H1 (cell line): ENCODE measurements at regions not wholly inside any gene's neighbourhood (a gene's known extent, or its start where the extent isn't known, plus 50 kb on each side); places are given as distances from the start of the nearest gene placed in this dataset.

ENCODE experiments used
- CTCF ChIA-PET: fragments of 300-600 bp; sonication (Branson Sonifier 250); formaldehyde crosslinking; loops from one replicate; lab custom pipeline; 2021; ENCODE audit not compliant: partially characterized antibody; lab: Charles Lee
- POLR2A ChIA-PET: fragments of 300-600 bp; sonication (Branson Sonifier 250); formaldehyde crosslinking; loops from one replicate; lab custom pipeline; 2021; ENCODE audit warnings: inconsistent platforms; ENCODE audit not compliant: partially characterized antibody; lab: Charles Lee
- DNase-seq, 2 experiments: peaks; one replicate each; pipeline versions ENCODE4 v3.0.0 to v3.0.0-alpha.2; 2010 to 2022; ENCODE audit warnings: low spot score in 2 of 2, low read depth in 1 of 2, mixed read lengths in 1 of 2
- FAIRE-seq: peaks from 2 replicates; lab custom pipeline; 2011; peaks lifted over from hg19 to GRCh38; lab: Jason Lieb, UNC
- H2AFZ ChIP-seq: 2 replicates; pipeline ENCODE4 v1.8.1; 2012; ENCODE audit warnings: low read length, inconsistent platforms
- H2AK5ac ChIP-seq: 2 replicates; pipeline ENCODE4 v1.6.1; 2013; ENCODE audit warnings: low read depth, low read length
- H2BK120ac ChIP-seq: replicated peaks from 2 replicates; pipeline ENCODE3; 2013; ENCODE audit warnings: low read depth, low read length, inconsistent platforms
- H2BK12ac ChIP-seq: 2 replicates; pipeline ENCODE4 v1.6.1; 2013; ENCODE audit warnings: low read depth, low read length
- H2BK15ac ChIP-seq: 2 replicates; pipeline ENCODE4 v1.6.1; 2013; ENCODE audit warnings: low read length
- H2BK20ac ChIP-seq: 2 replicates; pipeline ENCODE4 v1.6.1; 2013; ENCODE audit warnings: low read length
- H2BK5ac ChIP-seq: 2 replicates; pipeline ENCODE4 v1.6.1; 2013; ENCODE audit warnings: low read depth, low read length
- H3K14ac ChIP-seq: 2 replicates; pipeline ENCODE4 v1.6.1; 2013; ENCODE audit warnings: inconsistent platforms; ENCODE audit not compliant: insufficient read length
- H3K18ac ChIP-seq: 2 replicates; pipeline ENCODE4 v1.6.1; 2013; ENCODE audit warnings: low read length; ENCODE audit errors: extremely low read depth
- H3K23ac ChIP-seq: 2 replicates; pipeline ENCODE4 v1.6.1; 2013; ENCODE audit warnings: inconsistent platforms; ENCODE audit not compliant: insufficient read length
- H3K23me2 ChIP-seq: 2 replicates; pipeline ENCODE4 v1.6.1; 2013; ENCODE audit warnings: low read depth, low read length
- H3K27ac ChIP-seq: 2 replicates; pipeline ENCODE4 v1.6.1; 2011; ENCODE audit warnings: low read depth, low read length, inconsistent platforms
- H3K27me3 ChIP-seq, 4 experiments: replicated peaks in 1 of 4; 1 replicate in 1 of 4; 2 replicates in 3 of 4; pipeline versions ENCODE4 v1.6.1 to v1.8.1; 2011 to 2013; ENCODE audit warnings: low read length in 3 of 4, mild to moderate bottlenecking in 3 of 4, inconsistent platforms in 2 of 4, mixed read lengths in 2 of 4, moderate library complexity in 1 of 4; ENCODE audit not compliant: control insufficient read depth in 3 of 4, insufficient read depth in 3 of 4; ENCODE audit errors: extremely low read depth in 1 of 4
- H3K36me3 ChIP-seq, 4 experiments: 2 replicates each; pipeline versions ENCODE4 v1.6.1 to v1.8.1; 2011 to 2013; ENCODE audit warnings: mild to moderate bottlenecking in 4 of 4, low read length in 3 of 4, moderate library complexity in 2 of 4, control low read depth in 1 of 4, inconsistent platforms in 1 of 4; ENCODE audit not compliant: insufficient read depth in 4 of 4, control insufficient read depth in 2 of 4
- H3K4ac ChIP-seq: replicated peaks from 2 replicates; pipeline ENCODE3; 2013; ENCODE audit warnings: low read length, low read depth, mixed read lengths, inconsistent platforms; ENCODE audit not compliant: insufficient read length
- H3K4me1 ChIP-seq, 4 experiments: replicated peaks in 1 of 4; 1 replicate in 1 of 4; 2 replicates in 3 of 4; pipeline versions ENCODE4 v1.6.1 to v1.8.1; 2011 to 2013; ENCODE audit warnings: low read length in 3 of 4, inconsistent platforms in 2 of 4, mixed read lengths in 1 of 4; ENCODE audit not compliant: insufficient read depth in 4 of 4, control insufficient read depth in 3 of 4
- H3K4me2 ChIP-seq, 2 experiments: 2 replicates each; pipeline versions ENCODE4 v1.6.1 to v1.8.1; 2011 to 2013; ENCODE audit warnings: low read depth in 2 of 2, low read length in 2 of 2, control low read depth in 1 of 2, inconsistent platforms in 1 of 2, mild to moderate bottlenecking in 1 of 2; ENCODE audit not compliant: insufficient read depth in 1 of 2
- H3K4me3 ChIP-seq, 4 experiments: fragments of 200-600, 300-600 bp in 1 of 4; sonication (generic), shearing (Covaris generic), sonication (Bioruptor Twin) in 1 of 4; 2 replicates each; pipeline versions ENCODE4 v1.5.1 to v1.8.1; 2011 to 2016; ENCODE audit warnings: low read length in 4 of 4, low read depth in 3 of 4, control low read depth in 2 of 4, inconsistent platforms in 2 of 4, mild to moderate bottlenecking in 2 of 4, mixed read lengths in 1 of 4, moderate library complexity in 1 of 4; ENCODE audit not compliant: insufficient read depth in 2 of 4; ENCODE audit errors: extremely low read depth in 1 of 4
- H3K56ac ChIP-seq: replicated peaks from 2 replicates; pipeline ENCODE3; 2013; ENCODE audit warnings: low read depth, mild to moderate bottlenecking, mixed read lengths, low read length, inconsistent platforms; ENCODE audit not compliant: insufficient read length
- H3K79me1 ChIP-seq: 2 replicates; pipeline ENCODE4 v1.6.1; 2013; ENCODE audit warnings: low read depth, low read length, control low read depth
- H3K79me2 ChIP-seq, 2 experiments: 2 replicates each; pipeline versions ENCODE4 v1.6.1 to v1.8.1; 2012 to 2013; ENCODE audit warnings: low read length in 2 of 2, mild to moderate bottlenecking in 2 of 2, inconsistent platforms in 1 of 2; ENCODE audit not compliant: insufficient read depth in 2 of 2, control insufficient read depth in 1 of 2
- H3K9ac ChIP-seq, 4 experiments: replicated peaks in 1 of 4; 1 replicate in 1 of 4; 2 replicates in 3 of 4; pipeline versions ENCODE4 v1.6.1 to v1.8.1; 2011 to 2013; ENCODE audit warnings: low read depth in 3 of 4, low read length in 3 of 4, control low read depth in 2 of 4, mild to moderate bottlenecking in 2 of 4, moderate library complexity in 2 of 4, inconsistent platforms in 1 of 4; ENCODE audit errors: extremely low read depth in 1 of 4
- H3K9me3 ChIP-seq, 2 experiments: 2 replicates each; pipeline versions ENCODE4 v1.6.1 to v1.8.1; 2012 to 2013; ENCODE audit warnings: mild to moderate bottlenecking in 2 of 2, moderate library complexity in 2 of 2, control low read depth in 1 of 2, inconsistent platforms in 1 of 2, low read depth in 1 of 2, low read length in 1 of 2, mixed read lengths in 1 of 2; ENCODE audit not compliant: insufficient read depth in 2 of 2
- H4K20me1 ChIP-seq, 2 experiments: replicated peaks in 1 of 2; 2 replicates each; pipeline versions ENCODE3 to v1.8.1; 2011 to 2013; ENCODE audit warnings: inconsistent platforms in 2 of 2, low read length in 2 of 2, mild to moderate bottlenecking in 1 of 2; ENCODE audit not compliant: insufficient read depth in 2 of 2, control insufficient read depth in 1 of 2
- H4K5ac ChIP-seq: 2 replicates; pipeline ENCODE4 v1.6.1; 2013; ENCODE audit warnings: low read length, low read depth, mixed read lengths, inconsistent platforms; ENCODE audit not compliant: insufficient read length
- H4K8ac ChIP-seq: 2 replicates; pipeline ENCODE4 v1.8.0; 2013; ENCODE audit warnings: mild to moderate bottlenecking, moderate library complexity, low read length, inconsistent platforms; ENCODE audit not compliant: insufficient read depth; ENCODE audit errors: extremely low read depth
- H4K91ac ChIP-seq: replicated peaks from 2 replicates; pipeline ENCODE3; 2013; ENCODE audit warnings: low read length, mixed read lengths, inconsistent platforms; ENCODE audit not compliant: insufficient read length
- CBX5 ChIP-seq: fragments of 300-800, 300-1000 bp; sonication (generic); IDR thresholded peaks from 2 replicates; pipeline ENCODE4 v1.7.1; 2016; ENCODE audit warnings: antibody characterized with exemption, low read length, low read depth
- CHD2 ChIP-seq: IDR thresholded peaks from 2 replicates; pipeline ENCODE4 v1.6.1; 2012; ENCODE audit warnings: low read length, improper control_type of control experiment
- EZH2 ChIP-seq: fragments of 200-600 bp; sonication (generic); IDR thresholded peaks from 2 replicates; pipeline ENCODE4 v1.7.1; 2012; ENCODE audit warnings: low read depth, mild to moderate bottlenecking, moderate library complexity, low read length, inconsistent platforms; ENCODE audit not compliant: severe bottlenecking
- FOSL1 ChIP-seq: IDR thresholded peaks from 2 replicates; pipeline ENCODE4 v1.6.1; 2011; ENCODE audit warnings: mild to moderate bottlenecking, low read depth, low read length, moderate library complexity; ENCODE audit not compliant: insufficient read depth
- GABPA ChIP-seq: IDR thresholded peaks from 2 replicates; pipeline ENCODE4 v1.6.1; 2011; ENCODE audit warnings: mild to moderate bottlenecking, low read length, moderate library complexity, borderline replicate concordance; ENCODE audit not compliant: insufficient read depth
- HDAC2 ChIP-seq, 2 experiments: fragments of 300-600 bp in 1 of 2; sonication (generic) in 1 of 2; IDR thresholded peaks; 2 replicates each; pipeline ENCODE4 v1.6.1; 2011 to 2012; ENCODE audit warnings: low read depth in 2 of 2, low read length in 2 of 2, mild to moderate bottlenecking in 2 of 2, moderate library complexity in 2 of 2, borderline replicate concordance in 1 of 2, inconsistent platforms in 1 of 2
- JUND ChIP-seq: IDR thresholded peaks from 2 replicates; pipeline ENCODE4 v1.6.1; 2011; ENCODE audit warnings: mild to moderate bottlenecking, improper control_type of control experiment, low read length
- KDM4A ChIP-seq: IDR thresholded peaks from one replicate; pipeline ENCODE4 v1.7.1; 2012; ENCODE audit warnings: low read depth, mild to moderate bottlenecking, moderate library complexity, low read length, inconsistent platforms; ENCODE audit not compliant: severe bottlenecking
- KDM5A ChIP-seq: fragments of 200-600 bp; IDR thresholded peaks from 2 replicates; pipeline ENCODE4 v1.7.1; 2012; ENCODE audit warnings: mild to moderate bottlenecking, low read length, inconsistent platforms, mixed read lengths
- MAFK ChIP-seq: IDR thresholded peaks from 2 replicates; pipeline ENCODE4 v1.6.1; 2012; ENCODE audit warnings: low read depth, mild to moderate bottlenecking, improper control_type of control experiment, low read length
- NANOG ChIP-seq: IDR thresholded peaks from 2 replicates; pipeline ENCODE4 v1.6.1; 2011; ENCODE audit warnings: low read length, low read depth, mild to moderate bottlenecking, inconsistent platforms; ENCODE audit not compliant: insufficient read depth, poor library complexity, severe bottlenecking
- RBBP5 ChIP-seq: IDR thresholded peaks from 2 replicates; pipeline ENCODE4 v1.7.1; 2012; ENCODE audit warnings: low read depth, mild to moderate bottlenecking, inconsistent platforms, low read length, moderate library complexity, borderline replicate concordance
- TAF1 ChIP-seq: IDR thresholded peaks from 2 replicates; pipeline ENCODE4 v1.6.1; 2011; ENCODE audit warnings: mild to moderate bottlenecking, low read depth, low read length
- TAF7 ChIP-seq: optimal IDR thresholded peaks from 2 replicates; pipeline ENCODE3; 2011; ENCODE audit warnings: low read depth, mild to moderate bottlenecking, inconsistent platforms, low read length, moderate library complexity, borderline replicate concordance
- TCF12 ChIP-seq: IDR thresholded peaks from 2 replicates; pipeline ENCODE4 v1.6.1; 2011; ENCODE audit warnings: low read depth, mild to moderate bottlenecking, low read length
- YY1 ChIP-seq: IDR thresholded peaks from 2 replicates; pipeline ENCODE4 v1.6.1; 2011; ENCODE audit warnings: low read depth, mild to moderate bottlenecking, low read length
- whole genome bisulfite sequencing, 2 experiments: shearing (Covaris generic) in 1 of 2; methylation state at CpG; one replicate each; pipeline versions ENCODE4 v1.1.6 to v1.1.7; 2013 to 2015; ENCODE audit warnings: low lambda C conversion rate in 2 of 2, mixed read lengths in 2 of 2, inconsistent platforms in 1 of 2, low coverage in 1 of 2, missing lambda C conversion rate in 1 of 2; ENCODE audit not compliant: insufficient replicate concordance in 2 of 2, insufficient coverage in 1 of 2, insufficient read length in 1 of 2; ENCODE audit errors: extremely low coverage in 1 of 2, missing lambda C conversion rate in 1 of 2; 5-methylcytosine and 5-hydroxymethylcytosine counted together

- Histone ChIP-seq H3K23me2 (no peaks in the 10 kb centered on the region), H2BK5ac (no peak overlapping the region), H2BK12ac (no peak overlapping the region), H2AFZ (no peak overlapping the region), H2AK5ac (no peak overlapping the region), H3K56ac (no peak overlapping the region), H3K36me3 (no peaks in the 10 kb centered on the region), H3K4me1 (no peaks in the 10 kb centered on the region), H3K18ac (no peak overlapping the region), H3K27me3 (no peaks in the 10 kb centered on the region), H3K79me2 (no peaks in the 10 kb centered on the region), H2BK15ac (no peak overlapping the region), H3K4me3 (no peak overlapping the region), H3K23ac (no peak overlapping the region), H4K8ac (no peak overlapping the region), H3K9me3 (no peaks in the 10 kb centered on the region), H4K91ac (no peak overlapping the region), H3K27ac (no peak overlapping the region), H4K20me1 (no peaks in the 10 kb centered on the region), H2BK120ac (no peak overlapping the region), H4K5ac (no peak overlapping the region), H3K14ac (no peak overlapping the region), H3K9ac (no peak overlapping the region), H3K4me2 (no peak overlapping the region), H3K79me1 (no peaks in the 10 kb centered on the region), H2BK20ac (no peak overlapping the region), H3K4ac (no peak overlapping the region)
- no peak for DNase-seq
- ChIA-PET POLR2A (no interaction called here), CTCF (no interaction called here)
- FAIRE-seq: no peak
- 87% methylated on average over 5 of the region's 5 CpGs; no CpG with 5 or more reads in 1 of the 2 experiments for WGBS, 2 experiments
- TF ChIP-seq CBX5 (no peak), HDAC2 (IDR thresholded peaks at IDR 0.05; ENCODE audit: borderline replicate concordance in 1 of 2, low read depth in 2 of 2, low read length in 2 of 2) (no peak), JUND (no peak), FOSL1 (no peak), KDM5A (no peak), TAF7 (no peak), KDM4A (no peak), TCF12 (no peak), MAFK (no peak), NANOG (no peak), GABPA (no peak), RBBP5 (no peak), TAF1 (no peak), CHD2 (no peak), EZH2 (no peak), YY1 (no peak)
These were observed 112.4 kb upstream of the CAB39 start for GRCh38 chr2:230600285-230600684.
